Progenitor cell of endocrine pancreas (in vitro differentiated cells): ENCODE measurements at regions not wholly inside any gene's neighbourhood (a gene's known extent, or its start where the extent isn't known, plus 50 kb on each side); places are given as distances from the start of the nearest gene placed in this dataset.
A peak's percentile ranks its signal among the peaks of the same experiment; 100 is the strongest.

ENCODE experiments used
- DNase-seq: peaks from one replicate; pipeline ENCODE4 v3.0.0; 2021; ENCODE audit warnings: low spot score; ENCODE audit not compliant: unreplicated experiment
- H3K27ac Mint-ChIP-seq: 2 replicates; pipeline ENCODE4 v1.8.0; 2021; ENCODE audit warnings: mild to moderate bottlenecking, moderate library complexity, mixed read lengths
- H3K27me3 Mint-ChIP-seq: 2 replicates; pipeline ENCODE4 v1.8.0; 2021; ENCODE audit warnings: mixed read lengths
- H3K36me3 Mint-ChIP-seq: 2 replicates; pipeline ENCODE4 v1.8.0; 2022; ENCODE audit warnings: mixed read lengths; ENCODE audit not compliant: insufficient read depth
- H3K4me1 Mint-ChIP-seq: 2 replicates; pipeline ENCODE4 v1.8.0; 2021; ENCODE audit warnings: low read depth, mixed read lengths
- H3K4me3 Mint-ChIP-seq: 2 replicates; pipeline ENCODE4 v1.8.0; 2021; ENCODE audit warnings: low read depth, mild to moderate bottlenecking, moderate library complexity, mixed read lengths
- H3K9me3 Mint-ChIP-seq: 2 replicates; pipeline ENCODE4 v1.8.0; 2021; ENCODE audit warnings: low read depth, mixed read lengths
- CTCF ChIP-seq: fragments of 200-600 bp; sonication (generic); IDR thresholded peaks from one replicate; pipeline ENCODE4 v1.5.0; 2021; ENCODE audit warnings: antibody characterized with exemption, mild to moderate bottlenecking; ENCODE audit not compliant: unreplicated experiment

GRCh38 chr7:153052206-153052605, 292.7 kb downstream of the ACTR3B start:
- TF ChIP-seq CTCF, result no peak

DNA sequence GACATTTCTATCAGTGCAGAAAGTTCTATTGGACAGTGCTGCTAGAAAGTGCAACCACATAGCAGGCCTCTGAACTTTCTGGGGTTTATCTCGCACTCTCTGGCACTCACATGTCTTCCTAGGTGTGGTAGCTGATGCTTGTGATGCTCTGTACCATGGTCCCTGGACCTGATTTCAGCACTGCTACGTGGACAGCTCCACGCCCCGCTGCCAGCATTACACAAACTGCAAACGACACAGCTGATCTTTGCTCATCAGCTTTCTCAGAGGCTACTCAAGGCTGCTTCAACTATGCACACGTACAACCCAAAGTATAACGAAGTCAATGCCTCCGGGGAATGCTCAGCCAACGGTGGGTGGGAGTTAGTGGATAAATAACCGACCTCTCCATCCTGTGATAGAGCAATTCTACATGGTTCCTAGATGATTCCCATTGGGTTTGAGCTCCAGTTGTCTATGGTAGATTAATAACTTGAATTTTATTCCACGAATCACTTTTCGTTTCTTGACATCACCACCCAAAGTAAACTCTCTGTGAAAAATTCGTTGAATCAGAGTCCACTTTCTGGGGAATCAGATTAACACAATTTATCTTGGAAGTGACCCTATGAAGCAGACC, 302.5 kb downstream of the ACTR3B start:
- Mint-ChIP-seq H3K4me3 (no peak overlapping the region), H3K27me3 (no peaks in the 10 kb centered on the region), H3K36me3 (no peaks in the 10 kb centered on the region), H3K4me1 (no peaks in the 10 kb centered on the region), H3K27ac (no peak overlapping the region), H3K9me3 (no peaks in the 10 kb centered on the region)
- no peak for TF ChIP-seq CTCF
- DNase-seq, result peak; percentile 52

More at GRCh38 chr7:153052206-153052605, 292.7 kb downstream of the ACTR3B start:
- H3K9me3 Mint-ChIP-seq, result no peaks in the 10 kb centered on the region
- H3K27ac Mint-ChIP-seq, result no peak overlapping the region
- H3K4me1 Mint-ChIP-seq, result no peaks in the 10 kb centered on the region
- peaks cover 5% of the 10 kb centered on the region for H3K27me3 Mint-ChIP-seq
- H3K36me3 Mint-ChIP-seq, result no peaks in the 10 kb centered on the region
- no peak for DNase-seq
- no peak overlapping the region for H3K4me3 Mint-ChIP-seq

- Mint-ChIP-seq H3K36me3 (no peaks in the 10 kb centered on the region), H3K4me3 (no peak overlapping the region), H3K27me3 (no peaks in the 10 kb centered on the region), H3K27ac (no peak overlapping the region), H3K9me3 (no peaks in the 10 kb centered on the region), H3K4me1 (peaks cover 2% of the 10 kb centered on the region)
- no peak for TF ChIP-seq CTCF
- DNase-seq, result no peak
Measured at GRCh38 chr7:153065051-153065450, 305.5 kb downstream of the ACTR3B start.

GRCh38 chr7:153066711-153067110, 307.2 kb downstream of the ACTR3B start:
- Mint-ChIP-seq H3K4me3 (no peak overlapping the region), H3K27me3 (no peaks in the 10 kb centered on the region), H3K9me3 (no peaks in the 10 kb centered on the region), H3K4me1 (peaks cover 2% of the 10 kb centered on the region), H3K36me3 (no peaks in the 10 kb centered on the region), H3K27ac (no peak overlapping the region)
- no peak for TF ChIP-seq CTCF
- no peak for DNase-seq

DNA sequence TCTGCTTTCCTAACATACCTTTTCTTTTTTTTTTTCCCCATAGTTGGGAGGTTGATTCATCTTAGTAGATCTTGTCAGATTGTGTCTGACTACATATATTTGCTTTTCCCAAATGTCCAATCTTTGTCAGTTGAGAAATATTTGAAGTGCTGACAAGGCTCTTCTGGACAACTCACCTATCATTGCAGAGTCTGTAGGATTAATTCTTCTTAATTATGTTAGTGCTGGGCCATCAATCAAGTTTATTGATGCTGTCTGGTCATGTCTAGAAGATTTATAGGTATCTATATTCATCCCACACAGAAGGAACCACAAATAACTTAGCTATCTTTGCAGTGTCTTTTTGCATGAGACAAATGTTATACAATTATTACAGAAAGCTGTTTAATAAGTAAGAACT, 310.6 kb downstream of the ACTR3B start:
- DNase-seq, result no peak
- peaks cover 4% of the 10 kb centered on the region for H3K4me1 Mint-ChIP-seq
- no peaks in the 10 kb centered on the region for H3K27me3 Mint-ChIP-seq
- no peak for TF ChIP-seq CTCF
- no peak overlapping the region for H3K27ac Mint-ChIP-seq
- no peaks in the 10 kb centered on the region for H3K9me3 Mint-ChIP-seq
- no peaks in the 10 kb centered on the region for H3K36me3 Mint-ChIP-seq
- no peak overlapping the region for H3K4me3 Mint-ChIP-seq
